SK-N-SH (cell line): ENCODE measurements at regions not wholly inside any gene's neighbourhood (a gene's known extent, or its start where the extent isn't known, plus 50 kb on each side); places are given as distances from the start of the nearest gene placed in this dataset.

Experiments used
- CTCF ChIA-PET: fragments of 300-600, 350-600 bp; formaldehyde crosslinking; extraction: SDS; loops from one replicate; lab custom pipeline; 2021; lab: Yijun Ruan, JAX
- POLR2A ChIA-PET: fragments of 350-600 bp; sonication (Branson Sonifier 250); formaldehyde crosslinking; extraction: SDS; loops from one replicate; lab custom pipeline; 2020; ENCODE audit warnings: antibody characterized with exemption, inconsistent platforms; lab: Yijun Ruan, JAX
- DNase-seq: peaks from one replicate; pipeline ENCODE4 v3.0.0; 2012
- H2AFZ ChIP-seq: fragments of 200-600 bp; sonication (generic); 2 replicates; pipeline ENCODE4 v1.8.1; 2016; ENCODE audit warnings: antibody characterized with exemption, mild to moderate bottlenecking, low read depth
- H3F3A ChIP-seq: fragments of 200-600 bp; sonication (generic); replicated peaks from 2 replicates; pipeline ENCODE3; 2016; ENCODE audit warnings: antibody characterized with exemption, mild to moderate bottlenecking; ENCODE audit not compliant: insufficient read depth
- H3K27ac ChIP-seq, 2 experiments: fragments of 200-500 bp in 1 of 2; fragments of 200-600 bp in 1 of 2; sonication (Bioruptor generic) in 1 of 2; sonication (generic), shearing (Covaris generic) in 1 of 2; 2 replicates each; pipeline versions ENCODE4 v1.5.1 to v1.6.1; 2014 to 2016; ENCODE audit warnings: low read depth in 2 of 2, inconsistent platforms in 1 of 2, low read length in 1 of 2, mild to moderate bottlenecking in 1 of 2, mixed read lengths in 1 of 2
- H3K27me3 ChIP-seq: fragments of 200-600 bp; sonication (generic), shearing (Covaris generic); 2 replicates; pipeline ENCODE4 v1.6.1; 2016; ENCODE audit warnings: mixed run types; ENCODE audit not compliant: insufficient read depth
- H3K36me3 ChIP-seq, 2 experiments: fragments of 200-500 bp in 1 of 2; fragments of 200-600 bp in 1 of 2; sonication (Bioruptor generic) in 1 of 2; sonication (generic) in 1 of 2; replicated peaks in 1 of 2; 2 replicates each; pipeline versions ENCODE3 to v1.5.1; 2014 to 2016; ENCODE audit warnings: low read length in 1 of 2, mild to moderate bottlenecking in 1 of 2; ENCODE audit not compliant: insufficient read depth in 2 of 2, control insufficient read depth in 1 of 2
- H3K4me1 ChIP-seq, 2 experiments: fragments of 200-500 bp in 1 of 2; fragments of 200-600 bp in 1 of 2; sonication (Bioruptor generic) in 1 of 2; sonication (generic), shearing (Covaris generic) in 1 of 2; 2 replicates each; pipeline versions ENCODE4 v1.5.1 to v1.6.1; 2014 to 2016; ENCODE audit warnings: low read depth in 1 of 2, low read length in 1 of 2, mixed run types in 1 of 2; ENCODE audit not compliant: insufficient read depth in 2 of 2, control insufficient read depth in 1 of 2
- H3K4me2 ChIP-seq: fragments of 200-600 bp; sonication (generic), shearing (Covaris generic); 2 replicates; pipeline ENCODE4 v1.6.1; 2017; ENCODE audit warnings: mixed run types
- H3K4me3 ChIP-seq, 2 experiments: fragments of 200-500 bp in 1 of 2; fragments of 200-600 bp in 1 of 2; sonication (Bioruptor generic) in 1 of 2; sonication (generic), shearing (Covaris generic) in 1 of 2; 2 replicates each; pipeline versions ENCODE4 v1.5.1 to v1.8.1; 2014 to 2016; ENCODE audit warnings: low read depth in 2 of 2, inconsistent platforms in 1 of 2, low read length in 1 of 2, mild to moderate bottlenecking in 1 of 2, mixed read lengths in 1 of 2, moderate library complexity in 1 of 2
- H3K79me2 ChIP-seq: fragments of 200-600 bp; sonication (generic); 2 replicates; pipeline ENCODE4 v1.8.1; 2017; ENCODE audit warnings: mild to moderate bottlenecking; ENCODE audit not compliant: insufficient read depth
- H3K9ac ChIP-seq: fragments of 200-600 bp; sonication (generic); 2 replicates; pipeline ENCODE4 v1.6.1; 2017; ENCODE audit warnings: mixed run types
- H3K9me2 ChIP-seq: fragments of 200-600 bp; sonication (generic); 2 replicates; pipeline ENCODE4 v1.6.1; 2017; ENCODE audit warnings: mixed run types
- H3K9me3 ChIP-seq: fragments of 200-600 bp; sonication (generic); 2 replicates; pipeline ENCODE4 v1.6.1; 2017; ENCODE audit warnings: mixed run types, mild to moderate bottlenecking, moderate library complexity
- H4K20me1 ChIP-seq: fragments of 200-600 bp; sonication (generic); 2 replicates; pipeline ENCODE4 v1.6.1; 2017; ENCODE audit warnings: mild to moderate bottlenecking, mixed run types; ENCODE audit not compliant: insufficient read depth
- CHD2 ChIP-seq: fragments of 150-350 bp; IDR thresholded peaks from 2 replicates; pipeline ENCODE4 v1.6.1; 2018; ENCODE audit warnings: low read length; ENCODE audit not compliant: partially characterized antibody
- ELF1 ChIP-seq: IDR thresholded peaks from 2 replicates; pipeline ENCODE4 v1.4.0; 2012
- EP300 ChIP-seq, 2 experiments: IDR thresholded peaks; 2 replicates each; pipeline versions ENCODE4 v1.4.0 to v1.6.1; 2012; ENCODE audit warnings: borderline replicate concordance in 1 of 2, low read depth in 1 of 2, low read length in 1 of 2
- FOSL2 ChIP-seq: IDR thresholded peaks from 2 replicates; pipeline ENCODE4 v1.4.0; 2012; ENCODE audit warnings: low read depth, mild to moderate bottlenecking, moderate library complexity, borderline replicate concordance
- FOXJ3 ChIP-seq: sonication (generic); formaldehyde crosslinking; IDR thresholded peaks from 2 replicates; pipeline ENCODE4 v1.5.1; 2020; ENCODE audit warnings: mild to moderate bottlenecking, missing genetic modification reagents
- FOXM1 ChIP-seq: IDR thresholded peaks from 2 replicates; pipeline ENCODE4 v1.4.0; 2012; ENCODE audit warnings: low read depth, mild to moderate bottlenecking
- JUND ChIP-seq: IDR thresholded peaks from 2 replicates; pipeline ENCODE4 v1.4.0; 2012
- MXI1 ChIP-seq: IDR thresholded peaks from 2 replicates; pipeline ENCODE4 v1.6.1; 2012; ENCODE audit warnings: mild to moderate bottlenecking, low read depth, low read length, improper control_type of control experiment
- NFIC ChIP-seq: IDR thresholded peaks from 2 replicates; pipeline ENCODE4 v1.4.0; 2012; ENCODE audit warnings: borderline replicate concordance
- NRF1 ChIP-seq: IDR thresholded peaks from 2 replicates; pipeline ENCODE4 v1.6.1; 2012; ENCODE audit warnings: low read depth, mild to moderate bottlenecking, low read length
- POLR2AphosphoS5 ChIP-seq: IDR thresholded peaks from 2 replicates; pipeline ENCODE4 v1.6.1; 2012; ENCODE audit warnings: low read depth, low read length
- RAD21 ChIP-seq: IDR thresholded peaks from 2 replicates; pipeline ENCODE4 v1.6.1; 2012; ENCODE audit warnings: mild to moderate bottlenecking, low read length
- RCOR1 ChIP-seq: fragments of 150-350 bp; IDR thresholded peaks from 2 replicates; pipeline ENCODE4 v1.6.1; 2017; ENCODE audit warnings: antibody characterized with exemption, low read length
- REST ChIP-seq: IDR thresholded peaks from 2 replicates; pipeline ENCODE4 v1.6.1; 2012; ENCODE audit warnings: mild to moderate bottlenecking, low read depth, low read length, moderate library complexity
- RFX5 ChIP-seq: IDR thresholded peaks from 2 replicates; pipeline ENCODE4 v1.6.1; 2012; ENCODE audit warnings: mild to moderate bottlenecking, improper control_type of control experiment, low read length
- TAF1 ChIP-seq: IDR thresholded peaks from 2 replicates; pipeline ENCODE4 v1.6.1; 2012; ENCODE audit warnings: low read depth, mild to moderate bottlenecking, low read length, moderate library complexity, borderline replicate concordance
- USF1 ChIP-seq: IDR thresholded peaks from 2 replicates; pipeline ENCODE4 v1.4.0; 2012; ENCODE audit warnings: low read depth, borderline replicate concordance
- WGBS: methylation state at CpG from one replicate; pipeline ENCODE4 v1.1.6; 2017; ENCODE audit warnings: low lambda C conversion rate; 5-methylcytosine and 5-hydroxymethylcytosine counted together
- TF ChIP-seq, protein P1 (sequence below): IDR thresholded peaks from 2 replicates; pipeline ENCODE4 v1.4.0; 2012; ENCODE audit warnings: low read depth
- TF ChIP-seq, protein P2 (sequence below): fragments of 150-350 bp; IDR thresholded peaks from 2 replicates; pipeline ENCODE4 v1.6.1; 2017; ENCODE audit warnings: antibody characterized with exemption, low read length, low read depth, borderline replicate concordance

- Histone ChIP-seq H3K9ac (no peak overlapping the region), H4K20me1 (no peaks in the 10 kb centered on the region), H3K79me2 (no peaks in the 10 kb centered on the region), H3F3A (no peaks in the 10 kb centered on the region), H3K4me1 (no peaks in the 10 kb centered on the region), H2AFZ (no peak overlapping the region), H3K4me2 (no peak overlapping the region), H3K9me3 (peaks cover 5% of the 10 kb centered on the region; the same call in 1 of the 2 replicates), H3K27ac (no peak overlapping the region), H3K4me3 (no peak overlapping the region), H3K36me3 (no peaks in the 10 kb centered on the region), H3K9me2 (no peaks in the 10 kb centered on the region), H3K27me3 (no peaks in the 10 kb centered on the region)
- 39% methylated on average over 7 of the region's 7 CpGs for WGBS
- CTCF ChIA-PET = interaction anchor here (0.6 to 5.9 kb wide), 3 partner anchors 24 to 475 kb away, joined by 3 to 29 read pairs (median 3); no protein-coding TSS in a partner anchor
- TF ChIP-seq FOSL2 = no peak
- TF ChIP-seq ELF1 = no peak
- TF ChIP-seq, protein P1, sequence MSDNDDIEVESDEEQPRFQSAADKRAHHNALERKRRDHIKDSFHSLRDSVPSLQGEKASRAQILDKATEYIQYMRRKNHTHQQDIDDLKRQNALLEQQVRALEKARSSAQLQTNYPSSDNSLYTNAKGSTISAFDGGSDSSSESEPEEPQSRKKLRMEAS = no peak
- no peak for TF ChIP-seq RCOR1
- no peak for TF ChIP-seq EP300 (IDR thresholded peaks at IDR 0.05; ENCODE audit: borderline replicate concordance in 1 of 2, low read depth in 1 of 2, low read length in 1 of 2)
- no peak for TF ChIP-seq POLR2AphosphoS5
- no peak for TF ChIP-seq FOXM1
- no peak for TF ChIP-seq RAD21
- no peak for TF ChIP-seq NRF1
- no peak for TF ChIP-seq USF1
- no peak for TF ChIP-seq JUND
- no peak for TF ChIP-seq NFIC
- no peak for TF ChIP-seq FOXJ3 (CRISPR knock-in tag)
- no peak for TF ChIP-seq REST
- no peak for DNase-seq
- POLR2A ChIA-PET = no interaction called here
Observed at GRCh38 chr1:182119631-182120030, 58.1 kb upstream of the ZNF648 start.

DNA sequence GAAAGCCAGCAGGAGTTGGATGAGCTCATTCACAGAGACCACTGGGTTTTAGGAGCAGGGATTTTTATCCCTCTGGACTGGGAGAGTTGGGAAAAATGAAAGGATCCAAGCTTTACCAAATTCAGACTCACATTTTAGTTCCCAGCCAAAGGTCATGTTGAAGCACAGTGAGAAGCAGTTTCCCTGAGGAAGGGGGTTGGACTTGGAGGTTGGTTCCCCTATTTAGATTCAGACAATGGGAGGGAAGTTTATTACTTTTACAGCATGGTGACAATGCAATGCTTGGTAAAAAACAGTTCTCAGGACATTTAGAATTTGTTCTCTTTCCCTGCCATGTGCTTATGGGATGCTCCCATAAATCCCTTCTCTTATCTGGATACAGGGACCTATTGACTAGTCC, 57.3 kb upstream of the ZNF648 start:
- Histone ChIP-seq H3K4me1 (no peaks in the 10 kb centered on the region), H3K4me3 (no peak overlapping the region), H3K27me3 (no peaks in the 10 kb centered on the region), H3K9me2 (no peaks in the 10 kb centered on the region), H3K79me2 (no peaks in the 10 kb centered on the region), H4K20me1 (no peaks in the 10 kb centered on the region), H2AFZ (no peak overlapping the region), H3F3A (no peaks in the 10 kb centered on the region), H3K4me2 (no peak overlapping the region), H3K36me3 (no peaks in the 10 kb centered on the region), H3K9me3 (peaks cover 5% of the 10 kb centered on the region; the same call in 1 of the 2 replicates), H3K9ac (no peak overlapping the region), H3K27ac (no peak overlapping the region)
- CTCF ChIA-PET = interaction anchor here (0.7 to 1.2 kb wide), 5 partner anchors 11 to 66 kb away, joined by 3 to 4 read pairs (median 3); no protein-coding TSS in a partner anchor
- no peak for DNase-seq
- POLR2A ChIA-PET = no interaction called here
- TF ChIP-seq REST (no peak), USF1 (no peak), NFIC (no peak), TAF1 (no peak), MXI1 (no peak), RFX5 (no peak), CHD2 (no peak), POLR2AphosphoS5 (no peak)
- TF ChIP-seq, protein P2, sequence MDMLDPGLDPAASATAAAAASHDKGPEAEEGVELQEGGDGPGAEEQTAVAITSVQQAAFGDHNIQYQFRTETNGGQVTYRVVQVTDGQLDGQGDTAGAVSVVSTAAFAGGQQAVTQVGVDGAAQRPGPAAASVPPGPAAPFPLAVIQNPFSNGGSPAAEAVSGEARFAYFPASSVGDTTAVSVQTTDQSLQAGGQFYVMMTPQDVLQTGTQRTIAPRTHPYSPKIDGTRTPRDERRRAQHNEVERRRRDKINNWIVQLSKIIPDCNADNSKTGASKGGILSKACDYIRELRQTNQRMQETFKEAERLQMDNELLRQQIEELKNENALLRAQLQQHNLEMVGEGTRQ = no peak
